ENCODE measurements at regions not wholly inside any gene's neighbourhood (a gene's known extent, or its start where the extent isn't known, plus 50 kb on each side); places are given as distances from the start of the nearest gene placed in this dataset.
"Not testable (repeated sequence)": the region's sequence is repeated elsewhere in the genome, so short reads cannot be mapped to it uniquely, and the experiment has no call there.

GRCh38 chr12:131210506-131211339, 257.0 kb downstream of the ADGRD1 start:
- TF ChIP-seq CTCF (conservative IDR thresholded peaks at IDR 0.05), result no peak
- H3K27ac ChIP-seq, result no peak overlapping the region

GRCh38 chr12:131211340-131211938, 257.7 kb downstream of the ADGRD1 start:
- no peak for TF ChIP-seq CTCF (conservative IDR thresholded peaks at IDR 0.05)
- no peak overlapping the region for H3K27ac ChIP-seq

GRCh38 chr12:131213896-131214442, 260.3 kb downstream of the ADGRD1 start:
- H3K27ac ChIP-seq, result no peak overlapping the region

GRCh38 chr12:131214936-131215335, 261.2 kb downstream of the ADGRD1 start:
- not testable (repeated sequence) for H3K27ac ChIP-seq

More at GRCh38 chr12:131213896-131214442, 260.3 kb downstream of the ADGRD1 start:
- no peak for TF ChIP-seq CTCF (conservative IDR thresholded peaks at IDR 0.05)

- not testable (repeated sequence) for H3K27ac ChIP-seq
These were observed 262.9 kb downstream of the ADGRD1 start for GRCh38 chr12:131216587-131216986.

- TF ChIP-seq CTCF (conservative IDR thresholded peaks at IDR 0.05), result no peak
- no peak overlapping the region for H3K27ac ChIP-seq
These were observed 263.4 kb downstream of the ADGRD1 start for GRCh38 chr12:131217024-131217586.

- TF ChIP-seq CTCF (conservative IDR thresholded peaks at IDR 0.05), result no peak
- H3K27ac ChIP-seq, result no peak overlapping the region
These were observed 264.6 kb downstream of the ADGRD1 start for GRCh38 chr12:131218026-131218922.

Measured in VCaP (cell line).